OCI-LY7 (cell line): ENCODE measurements at regions not wholly inside any gene's neighbourhood (a gene's known extent, or its start where the extent isn't known, plus 50 kb on each side); places are given as distances from the start of the nearest gene placed in this dataset.

Experiments used
- BruUV-seq: library from RNA; stranded (reverse); fragments of 400-500 nt; replicated peaks from 2 replicates; lab custom pipeline; 2021; lab: Mats Ljungman, UMichigan
- CTCF ChIA-PET: fragments of 300-600 bp; sonication (Branson Sonifier 250); formaldehyde crosslinking; loops from one replicate; lab custom pipeline; 2022; ENCODE audit warnings: antibody characterized with exemption; ENCODE audit not compliant: unreplicated experiment; lab: Charles Lee
- POLR2A ChIA-PET: fragments of 300-600 bp; sonication (Branson Sonifier 250); formaldehyde crosslinking; loops from one replicate; lab custom pipeline; 2022; ENCODE audit warnings: antibody characterized with exemption; lab: Charles Lee
- DNase-seq: peaks from one replicate; pipeline ENCODE4 v3.0.0-alpha.2; 2015; ENCODE audit warnings: low spot score
- H2AFZ ChIP-seq: fragments of 200-600 bp; sonication (generic), shearing (Covaris generic); 2 replicates; pipeline ENCODE4 v1.6.1; 2014; ENCODE audit warnings: mild to moderate bottlenecking, antibody characterized with exemption, low read length, moderate library complexity
- H3K27ac ChIP-seq: fragments of 200-600 bp; sonication (generic); 2 replicates; pipeline ENCODE4 v1.5.1; 2014; ENCODE audit warnings: mixed run types, low read depth, mild to moderate bottlenecking, moderate library complexity, low read length, inconsistent platforms; ENCODE audit not compliant: poor library complexity, severe bottlenecking
- H3K36me3 ChIP-seq: fragments of 200-600 bp; sonication (generic); 2 replicates; pipeline ENCODE4 v1.6.1; 2014; ENCODE audit warnings: mild to moderate bottlenecking, antibody characterized with exemption, low read length, moderate library complexity, mixed read lengths; ENCODE audit not compliant: insufficient read depth
- H3K4me1 ChIP-seq: fragments of 200-600 bp; sonication (generic); 2 replicates; pipeline ENCODE4 v1.5.1; 2014; ENCODE audit warnings: mild to moderate bottlenecking, low read length; ENCODE audit not compliant: insufficient read depth, poor library complexity, severe bottlenecking
- H3K4me2 ChIP-seq: fragments of 200-600 bp; sonication (generic); 2 replicates; pipeline ENCODE4 v1.6.1; 2014; ENCODE audit warnings: mild to moderate bottlenecking, low read length
- H3K4me3 ChIP-seq: fragments of 200-600 bp; sonication (generic); 2 replicates; pipeline ENCODE4 v1.5.1; 2014; ENCODE audit warnings: mild to moderate bottlenecking, low read depth, low read length; ENCODE audit not compliant: poor library complexity, severe bottlenecking
- H3K79me2 ChIP-seq: fragments of 200-600 bp; sonication (generic); 2 replicates; pipeline ENCODE4 v1.6.1; 2016; ENCODE audit warnings: low read depth, mild to moderate bottlenecking, low read length, moderate library complexity, mixed read lengths; ENCODE audit not compliant: insufficient read depth
- H3K9me2 ChIP-seq: fragments of 200-600 bp; sonication (generic); 2 replicates; pipeline ENCODE4 v1.6.1; 2016; ENCODE audit warnings: mild to moderate bottlenecking, low read length, mixed read lengths; ENCODE audit not compliant: insufficient read depth
- H3K9me3 ChIP-seq: fragments of 200-600 bp; sonication (generic); 2 replicates; pipeline ENCODE4 v1.6.1; 2014; ENCODE audit warnings: mild to moderate bottlenecking, mixed run types, low read length, mixed read lengths
- H4K20me1 ChIP-seq: fragments of 200-600 bp; sonication (generic); 2 replicates; pipeline ENCODE4 v1.6.1; 2014; ENCODE audit warnings: mild to moderate bottlenecking, antibody characterized with exemption, low read length, moderate library complexity, mixed read lengths; ENCODE audit not compliant: insufficient read depth
- EZH2phosphoT487 ChIP-seq: fragments of 200-600 bp; sonication (generic); IDR thresholded peaks from 2 replicates; pipeline ENCODE4 v1.6.1; 2018; ENCODE audit warnings: low read depth, borderline replicate concordance, mild to moderate bottlenecking, mixed run types, antibody characterized with exemption, low read length, moderate library complexity, mixed read lengths
- intact Hi-C: fragments of 100-400 bp; cut with micrococcal nuclease; formaldehyde crosslinking; loops from one replicate; pipeline ENCODE4 v1.10.0; 2022; ENCODE audit not compliant: unreplicated experiment
- TF ChIP-seq, protein P1 (sequence below): fragments of 200-600 bp; sonication (generic); conservative IDR thresholded peaks from 2 replicates; pipeline ENCODE4 v1.5.1; 2014; ENCODE audit warnings: mild to moderate bottlenecking, antibody characterized with exemption, low read length, moderate library complexity, mixed read lengths

GRCh38 chr12:83318386-83319098 is 631.8 kb downstream of the TMTC2 start:
- no peak for TF ChIP-seq EZH2phosphoT487
- TF ChIP-seq, protein P1, sequence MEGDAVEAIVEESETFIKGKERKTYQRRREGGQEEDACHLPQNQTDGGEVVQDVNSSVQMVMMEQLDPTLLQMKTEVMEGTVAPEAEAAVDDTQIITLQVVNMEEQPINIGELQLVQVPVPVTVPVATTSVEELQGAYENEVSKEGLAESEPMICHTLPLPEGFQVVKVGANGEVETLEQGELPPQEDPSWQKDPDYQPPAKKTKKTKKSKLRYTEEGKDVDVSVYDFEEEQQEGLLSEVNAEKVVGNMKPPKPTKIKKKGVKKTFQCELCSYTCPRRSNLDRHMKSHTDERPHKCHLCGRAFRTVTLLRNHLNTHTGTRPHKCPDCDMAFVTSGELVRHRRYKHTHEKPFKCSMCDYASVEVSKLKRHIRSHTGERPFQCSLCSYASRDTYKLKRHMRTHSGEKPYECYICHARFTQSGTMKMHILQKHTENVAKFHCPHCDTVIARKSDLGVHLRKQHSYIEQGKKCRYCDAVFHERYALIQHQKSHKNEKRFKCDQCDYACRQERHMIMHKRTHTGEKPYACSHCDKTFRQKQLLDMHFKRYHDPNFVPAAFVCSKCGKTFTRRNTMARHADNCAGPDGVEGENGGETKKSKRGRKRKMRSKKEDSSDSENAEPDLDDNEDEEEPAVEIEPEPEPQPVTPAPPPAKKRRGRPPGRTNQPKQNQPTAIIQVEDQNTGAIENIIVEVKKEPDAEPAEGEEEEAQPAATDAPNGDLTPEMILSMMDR = no peak
- Histone ChIP-seq H3K4me2 (no peak overlapping the region), H3K9me2 (no peaks in the 10 kb centered on the region), H2AFZ (no peak overlapping the region), H3K27ac (no peak overlapping the region), H3K79me2 (no peaks in the 10 kb centered on the region), H3K9me3 (no peaks in the 10 kb centered on the region), H3K4me1 (no peaks in the 10 kb centered on the region), H4K20me1 (no peaks in the 10 kb centered on the region), H3K36me3 (no peaks in the 10 kb centered on the region), H3K4me3 (no peak overlapping the region)
- no peak for DNase-seq
- ChIA-PET CTCF (no interaction called here), POLR2A (interaction anchor here (1.3 kb wide), 1 partner anchor 601 kb away, joined by 3 read pairs; no protein-coding TSS in a partner anchor)
- no TSS peak for BruUV-seq
- intact Hi-C loops = no loop called here

- no peaks in the 10 kb centered on the region for H3K79me2 ChIP-seq
- ChIA-PET POLR2A (interaction anchor here (1.3 kb wide), 1 partner anchor 600 kb away, joined by 3 read pairs; no protein-coding TSS in a partner anchor), CTCF (no interaction called here)
- no peaks in the 10 kb centered on the region for H3K36me3 ChIP-seq
- no peak overlapping the region for H3K4me3 ChIP-seq
- BruUV-seq = no TSS peak
- no peaks in the 10 kb centered on the region for H4K20me1 ChIP-seq
- intact Hi-C loops = no loop called here
- H3K4me2 ChIP-seq = no peak overlapping the region
- TF ChIP-seq EZH2phosphoT487 = no peak
- TF ChIP-seq, protein P1 = no peak
- no peak for DNase-seq
- H2AFZ ChIP-seq = no peak overlapping the region
- H3K27ac ChIP-seq = no peak overlapping the region
- H3K4me1 ChIP-seq = no peaks in the 10 kb centered on the region
- H3K9me3 ChIP-seq = no peaks in the 10 kb centered on the region
- no peaks in the 10 kb centered on the region for H3K9me2 ChIP-seq
Observed at GRCh38 chr12:83317595-83317994, 630.9 kb downstream of the TMTC2 start.

GRCh38 chr12:83313827-83314226 is 627.1 kb downstream of the TMTC2 start:
- no peaks in the 10 kb centered on the region for H3K4me1 ChIP-seq

More at GRCh38 chr12:83313827-83314226, 627.1 kb downstream of the TMTC2 start:
- H3K9me2 ChIP-seq = no peaks in the 10 kb centered on the region
- TF ChIP-seq EZH2phosphoT487 = no peak
- TF ChIP-seq, protein P1 = no peak
- CTCF ChIA-PET = no interaction called here
- DNase-seq = no peak
- H4K20me1 ChIP-seq = no peaks in the 10 kb centered on the region
- POLR2A ChIA-PET = no interaction called here
- no TSS peak for BruUV-seq
- H3K4me2 ChIP-seq = no peak overlapping the region
- no peaks in the 10 kb centered on the region for H3K9me3 ChIP-seq
- intact Hi-C loops = no loop called here
- no peak overlapping the region for H3K4me3 ChIP-seq
- no peak overlapping the region for H3K27ac ChIP-seq
- no peak overlapping the region for H2AFZ ChIP-seq
- no peaks in the 10 kb centered on the region for H3K36me3 ChIP-seq
- H3K79me2 ChIP-seq = no peaks in the 10 kb centered on the region
